Keratinocyte (primary cell): ENCODE measurements at regions not wholly inside any gene's neighbourhood (a gene's known extent, or its start where the extent isn't known, plus 50 kb on each side); places are given as distances from the start of the nearest gene placed in this dataset.

Experiments
- DNase-seq: peaks from one replicate; pipeline ENCODE4 v3.0.0-alpha.2; 2011; ENCODE audit warnings: low read depth, missing footprints, low spot score
- FAIRE-seq: peaks from 2 replicates; lab custom pipeline; 2011; peaks lifted over from hg19 to GRCh38; lab: Jason Lieb, UNC
- H2AFZ ChIP-seq: 2 replicates; pipeline ENCODE4 v1.6.0; 2012; ENCODE audit warnings: low read length, control low read depth, inconsistent platforms; ENCODE audit not compliant: control insufficient read depth
- H3K27ac ChIP-seq: 2 replicates; pipeline ENCODE4 v1.5.1; 2011; ENCODE audit warnings: low read length; ENCODE audit not compliant: control insufficient read depth, insufficient read depth
- H3K27me3 ChIP-seq: 3 replicates; pipeline ENCODE4 v1.6.0; 2011; ENCODE audit warnings: low read length; ENCODE audit not compliant: control insufficient read depth, insufficient read depth; ENCODE audit errors: extremely low read depth
- H3K36me3 ChIP-seq, 2 experiments: 2 replicates in 1 of 2; 3 replicates in 1 of 2; pipeline ENCODE4 v1.5.1; 2011; ENCODE audit warnings: low read length in 2 of 2, mild to moderate bottlenecking in 1 of 2; ENCODE audit not compliant: control insufficient read depth in 2 of 2, insufficient read depth in 2 of 2; ENCODE audit errors: extremely low read depth in 1 of 2
- H3K4me1 ChIP-seq: 3 replicates; pipeline ENCODE4 v1.5.1; 2011; ENCODE audit warnings: low read length; ENCODE audit not compliant: control insufficient read depth, insufficient read depth; ENCODE audit errors: extremely low read depth
- H3K4me2 ChIP-seq: 3 replicates; pipeline ENCODE4 v1.6.0; 2011; ENCODE audit warnings: low read depth, low read length; ENCODE audit not compliant: control insufficient read depth, insufficient read depth; ENCODE audit errors: extremely low read depth
- H3K4me3 ChIP-seq, 3 experiments: fragments of 200-600 bp in 1 of 3; sonication (generic) in 1 of 3; 2 replicates in 2 of 3; 3 replicates in 1 of 3; pipeline ENCODE4 v1.5.1; 2011 to 2016; ENCODE audit warnings: low read length in 3 of 3, mild to moderate bottlenecking in 3 of 3, control low read depth in 2 of 3, inconsistent platforms in 1 of 3, low read depth in 1 of 3, mixed read lengths in 1 of 3, mixed run types in 1 of 3, moderate library complexity in 1 of 3; ENCODE audit not compliant: control insufficient read depth in 2 of 3, insufficient read depth in 2 of 3; ENCODE audit errors: extremely low read depth in 1 of 3
- H3K79me2 ChIP-seq: 2 replicates; pipeline ENCODE4 v1.6.0; 2012; ENCODE audit warnings: low read length; ENCODE audit not compliant: control insufficient read depth, insufficient read depth
- H3K9ac ChIP-seq: 3 replicates; pipeline ENCODE4 v1.6.0; 2011; ENCODE audit warnings: low read length; ENCODE audit not compliant: control insufficient read depth, insufficient read depth; ENCODE audit errors: extremely low read depth
- H3K9me1 ChIP-seq: 3 replicates; pipeline ENCODE4 v1.6.0; 2011; ENCODE audit warnings: low read length; ENCODE audit not compliant: control insufficient read depth, insufficient read depth; ENCODE audit errors: extremely low read depth
- H3K9me3 ChIP-seq: 2 replicates; pipeline ENCODE4 v1.5.1; 2012; ENCODE audit warnings: low read depth, low read length; ENCODE audit not compliant: control insufficient read depth
- H4K20me1 ChIP-seq: 3 replicates; pipeline ENCODE4 v1.6.0; 2011; ENCODE audit warnings: low read length; ENCODE audit not compliant: control insufficient read depth, insufficient read depth; ENCODE audit errors: extremely low read depth
- EZH2 ChIP-seq: IDR thresholded peaks from one replicate; pipeline ENCODE4 v1.6.1; 2012; ENCODE audit warnings: inconsistent platforms, mild to moderate bottlenecking, low read length, moderate library complexity
- dilution Hi-C: fragments of 300-500 bp; cut with MboI; formaldehyde crosslinking; loops from one replicate; pipeline ENCODE4 v1.7.0; 2020; ENCODE audit warnings: low sequenced_read_pairs; ENCODE audit not compliant: extremely low pct_ligation_motif_present
- TF ChIP-seq, protein P1 (sequence below), 3 experiments: IDR thresholded peaks in 1 of 3; conservative IDR thresholded peaks in 1 of 3; optimal IDR thresholded peaks in 1 of 3; 2 replicates in 2 of 3; 3 replicates in 1 of 3; pipeline versions ENCODE3 to v1.5.1; 2011; ENCODE audit warnings: low read length in 3 of 3, mild to moderate bottlenecking in 3 of 3, moderate library complexity in 2 of 3, control low read depth in 1 of 3, inconsistent platforms in 1 of 3; ENCODE audit not compliant: insufficient read depth in 2 of 3; ENCODE audit errors: extremely low read depth in 1 of 3

DNA sequence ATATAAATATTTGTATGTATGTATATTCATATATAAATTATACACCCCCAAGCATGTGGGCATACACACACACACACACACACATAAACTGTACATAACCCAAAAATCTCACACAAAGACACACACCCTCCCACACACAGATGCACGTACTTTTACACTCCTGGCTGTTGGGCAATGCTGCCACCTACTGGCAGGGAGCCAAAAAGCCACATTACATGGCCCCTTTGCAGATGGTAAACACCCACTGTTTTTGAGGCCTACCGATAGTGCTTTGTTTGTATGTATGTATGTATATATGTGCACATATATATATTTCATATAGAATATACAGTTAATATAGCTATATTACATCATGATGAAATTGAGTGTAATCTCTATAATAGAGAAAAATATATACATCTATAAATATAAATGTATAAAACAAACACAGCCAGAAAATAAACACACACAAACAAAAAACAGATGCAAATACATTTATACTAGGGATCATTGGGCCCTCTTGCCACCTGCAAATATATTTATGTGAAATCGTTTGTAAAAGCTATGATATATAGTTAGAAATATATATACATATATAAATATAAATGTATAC lies 120.1 kb upstream of the ACBD5 start:
- TF ChIP-seq EZH2: no peak
- TF ChIP-seq, protein P1, sequence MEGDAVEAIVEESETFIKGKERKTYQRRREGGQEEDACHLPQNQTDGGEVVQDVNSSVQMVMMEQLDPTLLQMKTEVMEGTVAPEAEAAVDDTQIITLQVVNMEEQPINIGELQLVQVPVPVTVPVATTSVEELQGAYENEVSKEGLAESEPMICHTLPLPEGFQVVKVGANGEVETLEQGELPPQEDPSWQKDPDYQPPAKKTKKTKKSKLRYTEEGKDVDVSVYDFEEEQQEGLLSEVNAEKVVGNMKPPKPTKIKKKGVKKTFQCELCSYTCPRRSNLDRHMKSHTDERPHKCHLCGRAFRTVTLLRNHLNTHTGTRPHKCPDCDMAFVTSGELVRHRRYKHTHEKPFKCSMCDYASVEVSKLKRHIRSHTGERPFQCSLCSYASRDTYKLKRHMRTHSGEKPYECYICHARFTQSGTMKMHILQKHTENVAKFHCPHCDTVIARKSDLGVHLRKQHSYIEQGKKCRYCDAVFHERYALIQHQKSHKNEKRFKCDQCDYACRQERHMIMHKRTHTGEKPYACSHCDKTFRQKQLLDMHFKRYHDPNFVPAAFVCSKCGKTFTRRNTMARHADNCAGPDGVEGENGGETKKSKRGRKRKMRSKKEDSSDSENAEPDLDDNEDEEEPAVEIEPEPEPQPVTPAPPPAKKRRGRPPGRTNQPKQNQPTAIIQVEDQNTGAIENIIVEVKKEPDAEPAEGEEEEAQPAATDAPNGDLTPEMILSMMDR (optimal IDR thresholded peaks at IDR 0.05 in 1 of 3, IDR thresholded peaks at IDR 0.05 in 1 of 3, conservative IDR thresholded peaks at IDR 0.05 in 1 of 3; ENCODE audit: extremely low read depth in 1 of 3, insufficient read depth in 2 of 3, low read length in 3 of 3): peak; percentile 79 to 98 (median 92)
- H3K4me3 ChIP-seq: no peak overlapping the region
- H3K27me3 ChIP-seq: no peaks in the 10 kb centered on the region
- no peak overlapping the region for H3K27ac ChIP-seq
- DNase-seq (peak; percentile 64), FAIRE-seq (peak; percentile 71)
- no peaks in the 10 kb centered on the region for H3K4me1 ChIP-seq
- no peak overlapping the region for H3K9ac ChIP-seq
- no peaks in the 10 kb centered on the region for H4K20me1 ChIP-seq
- H3K79me2 ChIP-seq: no peaks in the 10 kb centered on the region
- H2AFZ ChIP-seq: no peak overlapping the region
- H3K9me1 ChIP-seq: no peaks in the 10 kb centered on the region
- no peaks in the 10 kb centered on the region for H3K9me3 ChIP-seq
- no peaks in the 10 kb centered on the region for H3K36me3 ChIP-seq
- no peak overlapping the region for H3K4me2 ChIP-seq
- dilution Hi-C loops: no loop called here

DNA sequence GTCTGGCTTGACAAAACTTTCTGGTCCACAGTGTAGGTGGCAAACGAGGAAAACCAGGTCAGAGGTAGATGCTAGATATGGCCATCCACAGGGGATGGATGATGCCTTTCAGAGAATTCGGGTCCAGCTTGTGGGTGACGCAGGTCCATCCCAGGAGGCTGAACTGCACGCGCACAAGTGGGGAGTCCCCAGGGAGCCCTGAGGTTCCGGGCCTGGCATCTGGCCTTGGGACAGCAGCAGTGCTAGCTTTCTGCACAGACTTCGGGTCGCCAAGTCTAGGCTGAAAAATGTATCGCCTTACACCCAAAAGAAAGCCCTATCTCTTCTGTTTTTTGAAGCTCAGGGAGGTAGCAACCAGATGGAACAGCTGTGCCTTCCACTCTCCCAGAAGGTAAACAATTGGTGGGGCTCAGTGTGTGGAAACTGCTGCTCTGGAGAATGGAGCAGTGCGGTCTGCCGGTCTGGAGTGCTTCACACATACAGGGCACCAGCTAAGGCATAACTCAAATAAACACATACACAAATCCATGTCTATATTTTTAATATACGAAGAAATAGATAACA lies 119.3 kb upstream of the ACBD5 start:
- H3K9me3 ChIP-seq: no peaks in the 10 kb centered on the region
- no peaks in the 10 kb centered on the region for H3K36me3 ChIP-seq
- H3K79me2 ChIP-seq: no peaks in the 10 kb centered on the region
- no peak for TF ChIP-seq EZH2
- TF ChIP-seq, protein P1 (optimal IDR thresholded peaks at IDR 0.05 in 1 of 3, IDR thresholded peaks at IDR 0.05 in 1 of 3, conservative IDR thresholded peaks at IDR 0.05 in 1 of 3; ENCODE audit: extremely low read depth in 1 of 3, insufficient read depth in 2 of 3, low read length in 3 of 3): no peak
- no peak for DNase-seq
- H3K4me3 ChIP-seq: no peak overlapping the region
- no peaks in the 10 kb centered on the region for H4K20me1 ChIP-seq
- H3K4me2 ChIP-seq: no peak overlapping the region
- FAIRE-seq: no peak
- H3K27ac ChIP-seq: no peak overlapping the region
- H3K4me1 ChIP-seq: no peaks in the 10 kb centered on the region
- H3K9me1 ChIP-seq: no peaks in the 10 kb centered on the region
- no peaks in the 10 kb centered on the region for H3K27me3 ChIP-seq
- no peak overlapping the region for H2AFZ ChIP-seq
- no peak overlapping the region for H3K9ac ChIP-seq
- dilution Hi-C loops: no loop called here
